HCT116 (cell line): ENCODE measurements at regions not wholly inside any gene's neighbourhood (a gene's known extent, or its start where the extent isn't known, plus 50 kb on each side); places are given as distances from the start of the nearest gene placed in this dataset.

ENCODE experiments used
- CEBPB ChIP-seq: IDR thresholded peaks from 2 replicates; pipeline ENCODE4 v1.6.1; 2012; ENCODE audit warnings: low read depth
- POLR2AphosphoS5 ChIP-seq: IDR thresholded peaks from 2 replicates; pipeline ENCODE4 v1.6.1; 2011; ENCODE audit warnings: mild to moderate bottlenecking, low read depth, low read length, moderate library complexity
- TF ChIP-seq, protein P1 (sequence below), 3 experiments: fragments of 200-600 bp in 1 of 3; sonication (generic) in 1 of 3; IDR thresholded peaks in 2 of 3; conservative IDR thresholded peaks in 1 of 3; 2 replicates each; pipeline ENCODE4 v1.5.1; 2012 to 2017; ENCODE audit warnings: low read depth in 2 of 3, low read length in 2 of 3, antibody characterized with exemption in 1 of 3, borderline replicate concordance in 1 of 3, control low read depth in 1 of 3, mild to moderate bottlenecking in 1 of 3, mixed read lengths in 1 of 3, mixed run types in 1 of 3, moderate library complexity in 1 of 3; ENCODE audit not compliant: insufficient read depth in 1 of 3

DNA sequence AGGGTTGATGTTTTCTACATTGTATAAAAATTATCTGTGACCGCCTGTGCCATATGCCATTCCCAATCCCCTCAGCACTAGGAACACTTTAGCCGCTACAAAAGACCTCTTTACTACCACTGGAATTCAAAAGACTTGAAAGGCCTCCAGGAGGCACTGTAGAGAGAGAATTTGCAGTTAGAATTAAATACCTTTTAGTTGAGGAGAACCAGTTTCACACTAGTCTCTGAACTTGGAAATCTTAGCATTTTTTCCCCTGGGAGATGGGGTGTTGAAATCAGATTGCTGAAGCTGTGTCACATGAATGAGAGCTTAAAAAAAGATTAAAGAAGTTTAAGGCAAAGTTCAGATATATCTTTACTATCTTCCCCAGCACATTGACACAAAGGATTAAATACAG is 291.0 kb downstream of the ADGRL2 start:
- TF ChIP-seq POLR2AphosphoS5 (no peak), CEBPB (no peak)
- TF ChIP-seq, protein P1, sequence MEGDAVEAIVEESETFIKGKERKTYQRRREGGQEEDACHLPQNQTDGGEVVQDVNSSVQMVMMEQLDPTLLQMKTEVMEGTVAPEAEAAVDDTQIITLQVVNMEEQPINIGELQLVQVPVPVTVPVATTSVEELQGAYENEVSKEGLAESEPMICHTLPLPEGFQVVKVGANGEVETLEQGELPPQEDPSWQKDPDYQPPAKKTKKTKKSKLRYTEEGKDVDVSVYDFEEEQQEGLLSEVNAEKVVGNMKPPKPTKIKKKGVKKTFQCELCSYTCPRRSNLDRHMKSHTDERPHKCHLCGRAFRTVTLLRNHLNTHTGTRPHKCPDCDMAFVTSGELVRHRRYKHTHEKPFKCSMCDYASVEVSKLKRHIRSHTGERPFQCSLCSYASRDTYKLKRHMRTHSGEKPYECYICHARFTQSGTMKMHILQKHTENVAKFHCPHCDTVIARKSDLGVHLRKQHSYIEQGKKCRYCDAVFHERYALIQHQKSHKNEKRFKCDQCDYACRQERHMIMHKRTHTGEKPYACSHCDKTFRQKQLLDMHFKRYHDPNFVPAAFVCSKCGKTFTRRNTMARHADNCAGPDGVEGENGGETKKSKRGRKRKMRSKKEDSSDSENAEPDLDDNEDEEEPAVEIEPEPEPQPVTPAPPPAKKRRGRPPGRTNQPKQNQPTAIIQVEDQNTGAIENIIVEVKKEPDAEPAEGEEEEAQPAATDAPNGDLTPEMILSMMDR (IDR thresholded peaks at IDR 0.05 in 2 of 3, conservative IDR thresholded peaks at IDR 0.05 in 1 of 3; ENCODE audit: borderline replicate concordance in 1 of 3, insufficient read depth in 1 of 3, low read depth in 2 of 3, low read length in 2 of 3): no peak
